D721Med (cell line): ENCODE measurements at regions not wholly inside any gene's neighbourhood (a gene's known extent, or its start where the extent isn't known, plus 50 kb on each side); places are given as distances from the start of the nearest gene placed in this dataset.

Source experiments
- DNase-seq: peaks from one replicate; pipeline ENCODE4 v3.0.0; 2011; ENCODE audit warnings: low spot score; ENCODE audit not compliant: insufficient read length
- FAIRE-seq: peaks from 2 replicates; lab custom pipeline; 2011; peaks lifted over from hg19 to GRCh38; lab: Jason Lieb, UNC
- CTCF ChIP-seq: IDR thresholded peaks from 2 replicates; pipeline ENCODE4 v1.5.1; 2012; ENCODE audit warnings: mild to moderate bottlenecking, control low read depth; ENCODE audit not compliant: insufficient read depth; ENCODE audit errors: missing control alignments

- TF ChIP-seq CTCF: no peak
- DNase-seq: no peak
- FAIRE-seq: no peak
These were observed 185.0 kb upstream of the CHAC2 start for GRCh38 chr2:53582556-53582955.

- DNase-seq: no peak
- TF ChIP-seq CTCF: no peak
- peak; percentile 96 for FAIRE-seq
These were observed 191.4 kb upstream of the CHAC2 start for GRCh38 chr2:53576166-53576565.

- FAIRE-seq (peak; percentile 46), DNase-seq (no peak)
- TF ChIP-seq CTCF: no peak
These were observed 191.9 kb upstream of the CHAC2 start for GRCh38 chr2:53575721-53576124.

- no peak for TF ChIP-seq CTCF
- DNase-seq: no peak
- FAIRE-seq: no peak
These were observed 194.9 kb upstream of the CHAC2 start for GRCh38 chr2:53572696-53573095.

- peak; percentile 32 for TF ChIP-seq CTCF
- no peak for DNase-seq
- no peak for FAIRE-seq
These were observed 197.5 kb upstream of the CHAC2 start for GRCh38 chr2:53569957-53570727.

- no peak for FAIRE-seq
- DNase-seq: no peak
- TF ChIP-seq CTCF: no peak
These were observed 199.1 kb upstream of the CHAC2 start for GRCh38 chr2:53568469-53568868.

GRCh38 chr2:53567073-53567472 is 200.5 kb upstream of the CHAC2 start:
- FAIRE-seq: no peak
- TF ChIP-seq CTCF: no peak
- no peak for DNase-seq
